GM12891 (cell line): ENCODE measurements at regions not wholly inside any gene's neighbourhood (a gene's known extent, or its start where the extent isn't known, plus 50 kb on each side); places are given as distances from the start of the nearest gene placed in this dataset.

Experiments used
- POLR2A ChIP-seq: IDR thresholded peaks from 2 replicates; pipeline ENCODE4 v1.6.1; 2011; ENCODE audit warnings: low read depth, low read length, control low read depth
- POLR2AphosphoS5 ChIP-seq: IDR thresholded peaks from 2 replicates; pipeline ENCODE4 v1.6.1; 2011; ENCODE audit warnings: low read depth, low read length, control low read depth
- TAF1 ChIP-seq: IDR thresholded peaks from 2 replicates; pipeline ENCODE4 v1.6.1; 2011; ENCODE audit warnings: low read depth, low read length, control low read depth

DNA sequence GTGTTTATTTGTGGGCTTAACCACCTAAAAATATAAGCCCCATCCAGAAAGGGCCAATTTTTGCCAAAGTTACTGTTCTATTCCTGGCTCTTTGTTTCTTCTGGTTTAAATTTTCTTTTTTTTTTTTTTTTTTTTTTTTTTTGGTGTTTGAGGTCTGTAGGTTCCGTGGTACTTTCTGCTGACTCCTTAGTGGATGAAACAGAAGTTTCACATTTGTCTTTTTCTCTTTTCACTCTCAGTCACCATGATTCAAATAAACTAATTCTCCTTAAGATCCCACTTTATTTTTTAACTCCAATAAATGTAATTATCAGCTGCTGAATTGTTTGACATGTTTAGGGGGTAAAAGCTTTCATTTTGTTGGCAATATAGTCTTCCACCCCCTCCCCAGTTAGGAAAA is 322.3 kb downstream of the CHRM3 start:
- TF ChIP-seq POLR2AphosphoS5 (no peak), TAF1 (no peak), POLR2A (no peak)
